GM12872 (cell line): ENCODE measurements at regions not wholly inside any gene's neighbourhood (a gene's known extent, or its start where the extent isn't known, plus 50 kb on each side); places are given as distances from the start of the nearest gene placed in this dataset.

Source experiments
- TF ChIP-seq, protein P1 (sequence below): IDR thresholded peaks from 3 replicates; pipeline ENCODE4 v1.5.1; 2011; ENCODE audit warnings: low read depth, mild to moderate bottlenecking, low read length, moderate library complexity; ENCODE audit not compliant: insufficient read depth

GRCh38 chr11:64492561-64492960 lies 63.2 kb upstream of the SLC22A11 start:
- TF ChIP-seq, protein P1, sequence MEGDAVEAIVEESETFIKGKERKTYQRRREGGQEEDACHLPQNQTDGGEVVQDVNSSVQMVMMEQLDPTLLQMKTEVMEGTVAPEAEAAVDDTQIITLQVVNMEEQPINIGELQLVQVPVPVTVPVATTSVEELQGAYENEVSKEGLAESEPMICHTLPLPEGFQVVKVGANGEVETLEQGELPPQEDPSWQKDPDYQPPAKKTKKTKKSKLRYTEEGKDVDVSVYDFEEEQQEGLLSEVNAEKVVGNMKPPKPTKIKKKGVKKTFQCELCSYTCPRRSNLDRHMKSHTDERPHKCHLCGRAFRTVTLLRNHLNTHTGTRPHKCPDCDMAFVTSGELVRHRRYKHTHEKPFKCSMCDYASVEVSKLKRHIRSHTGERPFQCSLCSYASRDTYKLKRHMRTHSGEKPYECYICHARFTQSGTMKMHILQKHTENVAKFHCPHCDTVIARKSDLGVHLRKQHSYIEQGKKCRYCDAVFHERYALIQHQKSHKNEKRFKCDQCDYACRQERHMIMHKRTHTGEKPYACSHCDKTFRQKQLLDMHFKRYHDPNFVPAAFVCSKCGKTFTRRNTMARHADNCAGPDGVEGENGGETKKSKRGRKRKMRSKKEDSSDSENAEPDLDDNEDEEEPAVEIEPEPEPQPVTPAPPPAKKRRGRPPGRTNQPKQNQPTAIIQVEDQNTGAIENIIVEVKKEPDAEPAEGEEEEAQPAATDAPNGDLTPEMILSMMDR: no peak

- TF ChIP-seq, protein P1: no peak
Observed at GRCh38 chr11:64498136-64498535, 57.6 kb upstream of the SLC22A11 start.

GRCh38 chr11:64499261-64500004 lies 56.3 kb upstream of the SLC22A11 start:
- TF ChIP-seq, protein P1: no peak

DNA sequence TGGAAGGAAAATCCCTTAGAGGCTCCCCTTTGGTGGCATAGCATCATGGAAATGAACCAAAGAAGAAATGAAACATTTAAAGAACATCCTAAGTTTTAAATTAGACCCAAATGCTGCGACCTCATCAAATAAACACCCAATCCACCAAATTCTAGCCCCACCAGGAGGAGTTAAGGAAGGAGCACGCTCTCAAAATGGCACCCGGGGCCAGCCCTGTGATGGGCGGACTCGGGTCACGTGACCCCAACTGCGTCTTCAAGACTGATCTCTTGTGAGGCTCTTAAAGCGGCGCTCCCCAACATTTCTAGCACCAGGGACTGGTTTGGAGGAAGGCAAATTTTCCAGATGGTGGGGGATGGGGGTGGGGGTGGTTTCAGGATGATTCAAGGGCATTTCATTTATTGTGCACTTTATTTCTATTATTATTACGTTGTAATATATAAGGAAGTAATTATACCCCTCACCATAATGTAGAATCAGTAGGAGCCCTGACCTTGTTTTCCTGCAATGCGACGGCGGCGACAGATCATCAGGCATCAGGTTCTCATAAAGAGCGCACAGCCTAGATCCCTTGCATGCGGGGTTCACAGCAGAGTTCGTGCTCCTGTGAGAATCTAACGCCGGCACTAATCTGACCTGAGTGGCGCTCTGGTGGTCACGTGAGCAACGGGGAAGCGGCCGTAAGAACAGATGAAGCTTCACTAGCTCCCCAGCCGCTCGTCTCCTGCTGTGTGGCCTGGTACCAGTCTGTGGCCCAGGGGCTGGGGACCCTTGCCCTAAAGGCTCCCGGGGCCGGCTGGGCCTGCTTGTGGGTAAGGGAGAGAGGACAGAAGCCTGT lies 55.3 kb upstream of the SLC22A11 start:
- TF ChIP-seq, protein P1: no peak

- TF ChIP-seq, protein P1: no peak
Observed at GRCh38 chr11:64501500-64502427, 54.0 kb upstream of the SLC22A11 start.

- TF ChIP-seq, protein P1: no peak
Observed at GRCh38 chr11:64502634-64503033, 53.1 kb upstream of the SLC22A11 start.
